K562 (cell line): ENCODE measurements at regions not wholly inside any gene's neighbourhood (a gene's known extent, or its start where the extent isn't known, plus 50 kb on each side); places are given as distances from the start of the nearest gene placed in this dataset.

Source experiments
- ATAC-seq: fragments of 200-7000 bp; cut with Tn5 transposase; 3 replicates; pipeline ENCODE4 v1.9.1; 2020; ENCODE audit warnings: moderate library complexity
- BruUV-seq: library from RNA; stranded (reverse); fragments of 400-500 nt; replicated peaks from 2 replicates; lab custom pipeline; 2021; lab: Mats Ljungman, UMichigan
- CTCF ChIA-PET: fragments of 300-600 bp; formaldehyde crosslinking; extraction: SDS; loops from one replicate; lab custom pipeline; 2021; ENCODE audit warnings: low intra/inter-chr PET ratio; lab: Yijun Ruan, JAX
- POLR2A ChIA-PET: fragments of 300-600, 350-650 bp; sonication (Branson Sonifier 250); formaldehyde crosslinking; extraction: SDS; loops from one replicate; lab custom pipeline; 2021; ENCODE audit warnings: antibody characterized with exemption, inconsistent platforms; lab: Yijun Ruan, JAX
- DNase-seq, 4 experiments: peaks; one replicate each; pipeline versions ENCODE4 v3.0.0 to v3.0.0-alpha.2; 2011 to 2018; ENCODE audit warnings: low spot score in 3 of 4, mixed read lengths in 3 of 4; ENCODE audit errors: extremely low read depth in 1 of 4
- FAIRE-seq: peaks from 2 replicates; lab custom pipeline; 2011; peaks lifted over from hg19 to GRCh38; lab: Jason Lieb, UNC
- H2AFZ ChIP-seq: 2 replicates; pipeline ENCODE4 v1.6.0; 2011; ENCODE audit warnings: low read depth, low read length, control low read depth, inconsistent platforms
- H3K27ac ChIP-seq: fragments of 200-600 bp; 3 replicates; pipeline ENCODE4 v1.8.0; 2011; ENCODE audit warnings: low read depth, mild to moderate bottlenecking, control low read depth, inconsistent platforms, low read length, moderate library complexity, mixed read lengths; ENCODE audit errors: extremely low read depth
- H3K27me3 ChIP-seq, 2 experiments: fragments of 300-600 bp in 1 of 2; 2 replicates in 1 of 2; 3 replicates in 1 of 2; pipeline versions ENCODE4 v1.6.0 to v1.8.0; 2011; ENCODE audit warnings: inconsistent platforms in 2 of 2, low read length in 2 of 2, mild to moderate bottlenecking in 1 of 2, mixed read lengths in 1 of 2, moderate library complexity in 1 of 2; ENCODE audit not compliant: control insufficient read depth in 2 of 2, insufficient read depth in 2 of 2
- H3K36me3 ChIP-seq: fragments of 300-600 bp; 3 replicates; pipeline ENCODE4 v1.8.0; 2011; ENCODE audit warnings: mild to moderate bottlenecking, low read length, inconsistent platforms; ENCODE audit not compliant: control insufficient read depth, insufficient read depth
- H3K4me1 ChIP-seq, 2 experiments: fragments of 200-600 bp in 1 of 2; replicated peaks in 1 of 2; 2 replicates in 1 of 2; 3 replicates in 1 of 2; pipeline versions ENCODE4 v1.5.1 to v1.8.0; 2011; ENCODE audit warnings: inconsistent platforms in 2 of 2, low read length in 2 of 2, mild to moderate bottlenecking in 1 of 2, mixed read lengths in 1 of 2, moderate library complexity in 1 of 2; ENCODE audit not compliant: control insufficient read depth in 2 of 2, insufficient read depth in 2 of 2
- H3K4me2 ChIP-seq: 2 replicates; pipeline ENCODE4 v1.6.1; 2011; ENCODE audit warnings: low read length, control low read depth, inconsistent platforms, mixed read lengths; ENCODE audit not compliant: insufficient read depth
- H3K4me3 ChIP-seq: fragments of 200-600 bp; sonication (generic), shearing (Covaris generic); 2 replicates; pipeline ENCODE4 v1.5.1; 2016; ENCODE audit warnings: control low read depth, inconsistent platforms
- H3K79me2 ChIP-seq: fragments of 200-600 bp; 3 replicates; pipeline ENCODE4 v1.8.0; 2011; ENCODE audit warnings: low read length, inconsistent platforms; ENCODE audit not compliant: control insufficient read depth, insufficient read depth
- H3K9ac ChIP-seq, 2 experiments: 2 replicates each; pipeline versions ENCODE4 v1.6.0 to v1.6.1; 2011; ENCODE audit warnings: low read depth in 2 of 2, low read length in 2 of 2, control low read depth in 1 of 2, inconsistent platforms in 1 of 2, mild to moderate bottlenecking in 1 of 2, mixed read lengths in 1 of 2; ENCODE audit not compliant: insufficient read depth in 1 of 2
- H3K9me1 ChIP-seq: one replicate; pipeline ENCODE4 v1.6.0; 2011; ENCODE audit warnings: inconsistent platforms, mild to moderate bottlenecking, low read length, moderate library complexity; ENCODE audit not compliant: control insufficient read depth, insufficient read depth
- H3K9me3 ChIP-seq: replicated peaks from 2 replicates; pipeline ENCODE4 v1.5.1; 2011; ENCODE audit warnings: low read depth, low read length, inconsistent platforms; ENCODE audit not compliant: control insufficient read depth, insufficient read depth
- H4K20me1 ChIP-seq: replicated peaks from 2 replicates; pipeline ENCODE4 v1.6.1; 2011; ENCODE audit warnings: low read length, inconsistent platforms, mixed read lengths; ENCODE audit not compliant: control insufficient read depth, insufficient read depth
- CC2D1A ChIP-seq: fragments of 450-650 bp; IDR thresholded peaks from 2 replicates; pipeline ENCODE4 v1.6.1; 2017; ENCODE audit warnings: mild to moderate bottlenecking
- ETS2 ChIP-seq: IDR thresholded peaks from 2 replicates; pipeline ENCODE4 v1.6.1; 2016; ENCODE audit warnings: borderline replicate concordance, missing genetic modification characterization, mild to moderate bottlenecking, moderate library complexity, missing compliant biosample characterization; ENCODE audit not compliant: poor library complexity, severe bottlenecking
- HDAC2 ChIP-seq: fragments of 450-650 bp; IDR thresholded peaks from 2 replicates; pipeline ENCODE4 v1.6.1; 2016; ENCODE audit warnings: mild to moderate bottlenecking
- RBFOX2 ChIP-seq: fragments of 200-400 bp; formaldehyde crosslinking; IDR thresholded peaks from 2 replicates; pipeline ENCODE4 v1.6.1; 2017; ENCODE audit warnings: low read depth, mild to moderate bottlenecking, low read length, moderate library complexity
- RCOR1 ChIP-seq, 2 experiments: IDR thresholded peaks; 2 replicates each; pipeline ENCODE4 v1.6.1; 2012; ENCODE audit warnings: low read depth in 2 of 2, low read length in 2 of 2, borderline replicate concordance in 1 of 2, improper control_type of control experiment in 1 of 2
- RNF2 ChIP-seq: sonication (generic); IDR thresholded peaks from 2 replicates; pipeline ENCODE4 v1.6.1; 2016
- XRCC3 ChIP-seq: fragments of 450-650 bp; IDR thresholded peaks from 2 replicates; pipeline ENCODE4 v1.6.1; 2017; ENCODE audit warnings: mild to moderate bottlenecking, moderate library complexity
- ZBTB8A ChIP-seq: fragments of 450-650 bp; IDR thresholded peaks from 2 replicates; pipeline ENCODE4 v1.6.1; 2018; ENCODE audit warnings: mild to moderate bottlenecking, moderate library complexity; ENCODE audit not compliant: partially characterized antibody
- ZNF175 ChIP-seq: fragments of 200-800 bp; sonication (Bioruptor generic); IDR thresholded peaks from 2 replicates; pipeline ENCODE4 v1.6.1; 2016; ENCODE audit warnings: low read depth, mild to moderate bottlenecking, missing genetic modification characterization, missing compliant biosample characterization
- ZNF561 ChIP-seq: fragments of 450-650 bp; formaldehyde crosslinking; conservative IDR thresholded peaks from 2 replicates; pipeline ENCODE4 v1.4.0; 2020; ENCODE audit warnings: mild to moderate bottlenecking, moderate library complexity
- ZNF583 ChIP-seq: fragments of 250-450 bp; sonication (Bioruptor Pico); IDR thresholded peaks from 2 replicates; pipeline ENCODE4 v1.4.0; 2020
- WGBS: fragments of 100-300 bp; shearing (Covaris generic); methylation state at CpG from one replicate; pipeline ENCODE4 v1.1.6; 2016; ENCODE audit warnings: low coverage, mixed read lengths; ENCODE audit not compliant: insufficient coverage; ENCODE audit errors: missing lambda C conversion rate; 5-methylcytosine and 5-hydroxymethylcytosine counted together
- in situ Hi-C: fragments of 300-500 bp; cut with MboI; formaldehyde crosslinking; loops from 4 replicates; pipeline ENCODE4 v1.15.0; 2018; ENCODE audit warnings: inconsistent platforms, mixed read lengths
- intact Hi-C: fragments of 100-400 bp; cut with micrococcal nuclease; formaldehyde crosslinking; loops from 2 replicates; pipeline ENCODE4 v1.14.2; 2022
- TF ChIP-seq, protein P1 (sequence below): sonication (generic); formaldehyde crosslinking; IDR thresholded peaks from 2 replicates; pipeline ENCODE4 v1.8.0; 2022; ENCODE audit warnings: mild to moderate bottlenecking, missing genetic modification reagents
- TF ChIP-seq, protein P2 (sequence below): fragments of 250-450 bp; sonication (Bioruptor Pico); IDR thresholded peaks from 2 replicates; pipeline ENCODE4 v1.5.0; 2021
- TF ChIP-seq, protein P3 (sequence below): sonication (generic); formaldehyde crosslinking; IDR thresholded peaks from 2 replicates; pipeline ENCODE4 v1.8.1; 2023; ENCODE audit warnings: mild to moderate bottlenecking, missing genetic modification reagents

DNA sequence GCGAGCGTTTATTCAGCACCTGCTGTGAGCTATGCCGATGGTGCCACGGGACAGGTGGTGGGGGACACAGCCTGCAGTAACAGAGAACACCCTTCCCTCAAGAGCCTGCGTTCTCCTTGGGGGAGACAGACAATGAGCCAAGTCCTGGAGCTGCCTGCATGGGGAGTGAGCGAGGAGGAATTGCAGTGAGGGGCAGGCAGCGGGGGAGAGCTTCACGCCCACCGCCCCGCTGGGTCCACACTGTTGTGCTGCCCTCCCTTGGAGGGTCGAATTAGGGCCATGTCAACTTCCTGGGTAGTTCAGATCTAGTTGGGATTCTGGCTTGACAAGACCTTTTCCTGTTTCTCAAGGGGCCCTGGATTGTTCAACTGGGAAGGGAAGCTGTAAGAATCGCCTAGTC lies 55.5 kb upstream of the N4BP3 start:
- Histone ChIP-seq H3K36me3 (no peaks in the 10 kb centered on the region), H3K27ac (no peak overlapping the region), H3K9me1 (no peaks in the 10 kb centered on the region), H3K4me1 (no peaks in the 10 kb centered on the region), H3K9me3 (no peaks in the 10 kb centered on the region), H3K9ac (no peak overlapping the region), H3K27me3 (peaks cover 28 to 42% of the 10 kb centered on the region in 2 experiments), H3K4me2 (no peak overlapping the region), H4K20me1 (no peaks in the 10 kb centered on the region), H3K79me2 (no peaks in the 10 kb centered on the region), H2AFZ (no peak overlapping the region), H3K4me3 (no peak overlapping the region)
- no TSS peak for BruUV-seq
- ChIA-PET POLR2A (no interaction called here), CTCF (no interaction called here)
- no peak for ATAC-seq
- no peak for DNase-seq
- FAIRE-seq = no peak
- in situ Hi-C loops (loop anchor here (25.0 kb wide), 1 partner anchor 446 kb away; the partner anchor contains the start of gene B4GALT7), intact Hi-C loops (no loop called here)
- TF ChIP-seq ETS2 (tag) (no peak), HDAC2 (no peak), XRCC3 (no peak), ZNF583 (CRISPR knock-in tag) (no peak), CC2D1A (no peak), ZBTB8A (no peak), RBFOX2 (no peak), ZNF175 (CRISPR knock-in tag) (no peak), RNF2 (no peak), ZNF561 (CRISPR knock-in tag) (no peak), RCOR1 (IDR thresholded peaks at IDR 0.05; ENCODE audit: borderline replicate concordance in 1 of 2, low read depth in 2 of 2, low read length in 2 of 2) (no peak)
- TF ChIP-seq, protein P1, sequence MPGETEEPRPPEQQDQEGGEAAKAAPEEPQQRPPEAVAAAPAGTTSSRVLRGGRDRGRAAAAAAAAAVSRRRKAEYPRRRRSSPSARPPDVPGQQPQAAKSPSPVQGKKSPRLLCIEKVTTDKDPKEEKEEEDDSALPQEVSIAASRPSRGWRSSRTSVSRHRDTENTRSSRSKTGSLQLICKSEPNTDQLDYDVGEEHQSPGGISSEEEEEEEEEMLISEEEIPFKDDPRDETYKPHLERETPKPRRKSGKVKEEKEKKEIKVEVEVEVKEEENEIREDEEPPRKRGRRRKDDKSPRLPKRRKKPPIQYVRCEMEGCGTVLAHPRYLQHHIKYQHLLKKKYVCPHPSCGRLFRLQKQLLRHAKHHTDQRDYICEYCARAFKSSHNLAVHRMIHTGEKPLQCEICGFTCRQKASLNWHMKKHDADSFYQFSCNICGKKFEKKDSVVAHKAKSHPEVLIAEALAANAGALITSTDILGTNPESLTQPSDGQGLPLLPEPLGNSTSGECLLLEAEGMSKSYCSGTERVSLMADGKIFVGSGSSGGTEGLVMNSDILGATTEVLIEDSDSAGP (CRISPR knock-in tag) = no peak
- TF ChIP-seq, protein P2, sequence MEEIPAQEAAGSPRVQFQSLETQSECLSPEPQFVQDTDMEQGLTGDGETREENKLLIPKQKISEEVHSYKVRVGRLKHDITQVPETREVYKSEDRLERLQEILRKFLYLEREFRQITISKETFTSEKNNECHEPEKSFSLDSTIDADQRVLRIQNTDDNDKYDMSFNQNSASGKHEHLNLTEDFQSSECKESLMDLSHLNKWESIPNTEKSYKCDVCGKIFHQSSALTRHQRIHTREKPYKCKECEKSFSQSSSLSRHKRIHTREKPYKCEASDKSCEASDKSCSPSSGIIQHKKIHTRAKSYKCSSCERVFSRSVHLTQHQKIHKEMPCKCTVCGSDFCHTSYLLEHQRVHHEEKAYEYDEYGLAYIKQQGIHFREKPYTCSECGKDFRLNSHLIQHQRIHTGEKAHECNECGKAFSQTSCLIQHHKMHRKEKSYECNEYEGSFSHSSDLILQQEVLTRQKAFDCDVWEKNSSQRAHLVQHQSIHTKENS (CRISPR knock-in tag) = no peak
- TF ChIP-seq, protein P3, sequence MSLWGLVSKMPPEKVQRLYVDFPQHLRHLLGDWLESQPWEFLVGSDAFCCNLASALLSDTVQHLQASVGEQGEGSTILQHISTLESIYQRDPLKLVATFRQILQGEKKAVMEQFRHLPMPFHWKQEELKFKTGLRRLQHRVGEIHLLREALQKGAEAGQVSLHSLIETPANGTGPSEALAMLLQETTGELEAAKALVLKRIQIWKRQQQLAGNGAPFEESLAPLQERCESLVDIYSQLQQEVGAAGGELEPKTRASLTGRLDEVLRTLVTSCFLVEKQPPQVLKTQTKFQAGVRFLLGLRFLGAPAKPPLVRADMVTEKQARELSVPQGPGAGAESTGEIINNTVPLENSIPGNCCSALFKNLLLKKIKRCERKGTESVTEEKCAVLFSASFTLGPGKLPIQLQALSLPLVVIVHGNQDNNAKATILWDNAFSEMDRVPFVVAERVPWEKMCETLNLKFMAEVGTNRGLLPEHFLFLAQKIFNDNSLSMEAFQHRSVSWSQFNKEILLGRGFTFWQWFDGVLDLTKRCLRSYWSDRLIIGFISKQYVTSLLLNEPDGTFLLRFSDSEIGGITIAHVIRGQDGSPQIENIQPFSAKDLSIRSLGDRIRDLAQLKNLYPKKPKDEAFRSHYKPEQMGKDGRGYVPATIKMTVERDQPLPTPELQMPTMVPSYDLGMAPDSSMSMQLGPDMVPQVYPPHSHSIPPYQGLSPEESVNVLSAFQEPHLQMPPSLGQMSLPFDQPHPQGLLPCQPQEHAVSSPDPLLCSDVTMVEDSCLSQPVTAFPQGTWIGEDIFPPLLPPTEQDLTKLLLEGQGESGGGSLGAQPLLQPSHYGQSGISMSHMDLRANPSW = no peak
- WGBS = under 1% methylated on average over 12 of the region's 12 CpGs
